ENCODE measurements at regions not wholly inside any gene's neighbourhood (a gene's known extent, or its start where the extent isn't known, plus 50 kb on each side); places are given as distances from the start of the nearest gene placed in this dataset.

- TF ChIP-seq L3MBTL2 (conservative IDR thresholded peaks at IDR 0.05) (no peak), HDGF (IDR thresholded peaks at IDR 0.05; ENCODE audit: borderline replicate concordance) (no peak), FOXM1 (IDR thresholded peaks at IDR 0.05; ENCODE audit: borderline replicate concordance) (no peak)
- ChIA-PET POLR2A (no interaction called here), CTCF (interaction anchor here (0.6 kb wide), 1 partner anchor 277 kb away, joined by 5 read pairs; no protein-coding TSS in a partner anchor)
- no peak for DNase-seq (ENCODE audit: extremely low spot score)
Observed at GRCh38 chr10:6917125-6917524, 337.0 kb upstream of the PRKCQ start.

GRCh38 chr10:6916601-6917000 is 336.5 kb upstream of the PRKCQ start:
- no peak for DNase-seq (ENCODE audit: extremely low spot score)
- ChIA-PET CTCF (interaction anchor here (0.6 kb wide), 1 partner anchor 276 kb away, joined by 5 read pairs; no protein-coding TSS in a partner anchor), POLR2A (no interaction called here)
- TF ChIP-seq L3MBTL2 (conservative IDR thresholded peaks at IDR 0.05) (no peak), LEF1 (IDR thresholded peaks at IDR 0.05; ENCODE audit: borderline replicate concordance) (no peak), ELF4 (IDR thresholded peaks at IDR 0.05) (no peak), SUZ12 (IDR thresholded peaks at IDR 0.05) (no peak), NFRKB (IDR thresholded peaks at IDR 0.05) (no peak), BHLHE40 (IDR thresholded peaks at IDR 0.05; ENCODE audit: borderline replicate concordance) (no peak), ZNF384 (IDR thresholded peaks at IDR 0.05) (no peak), FOXA1 (IDR thresholded peaks at IDR 0.05) (no peak), ARNT (IDR thresholded peaks at IDR 0.05) (no peak), FOXM1 (IDR thresholded peaks at IDR 0.05; ENCODE audit: borderline replicate concordance) (no peak), TARDBP (IDR thresholded peaks at IDR 0.05) (no peak), SP1 (IDR thresholded peaks at IDR 0.05) (no peak), CTBP1 (IDR thresholded peaks at IDR 0.05; ENCODE audit: borderline replicate concordance) (no peak), FOXK2 (IDR thresholded peaks at IDR 0.05) (no peak)

DNA sequence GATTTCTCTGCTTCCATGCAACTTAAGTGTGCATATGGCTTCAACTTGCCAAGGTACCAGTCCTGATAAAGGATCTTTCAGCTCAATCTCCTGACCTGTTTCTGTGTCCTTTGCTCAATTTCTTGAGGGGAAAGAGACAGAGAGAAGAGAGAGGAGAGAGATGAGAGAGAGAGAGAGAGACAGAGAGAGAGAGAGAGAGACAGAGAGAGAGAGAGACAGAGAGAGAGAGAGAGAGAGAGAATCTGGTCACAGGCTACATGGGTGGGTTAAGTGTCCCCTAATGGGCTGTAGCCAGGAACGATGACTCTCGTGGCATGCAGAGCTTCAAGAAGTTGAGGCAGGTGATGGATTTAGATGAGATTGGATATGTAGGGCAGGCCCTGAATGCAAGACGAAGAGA is 335.2 kb upstream of the PRKCQ start:
- POLR2A ChIA-PET: no interaction called here
- no peak for TF ChIP-seq ARNT (IDR thresholded peaks at IDR 0.05)
- TF ChIP-seq ZNF384 (IDR thresholded peaks at IDR 0.05): no peak
- TF ChIP-seq FOXK2 (IDR thresholded peaks at IDR 0.05): no peak
- no peak for TF ChIP-seq ELF4 (IDR thresholded peaks at IDR 0.05)
- no peak for TF ChIP-seq HDGF (IDR thresholded peaks at IDR 0.05; ENCODE audit: borderline replicate concordance)
- TF ChIP-seq LEF1 (IDR thresholded peaks at IDR 0.05; ENCODE audit: borderline replicate concordance): no peak
- no peak for TF ChIP-seq L3MBTL2 (conservative IDR thresholded peaks at IDR 0.05)
- no peak for TF ChIP-seq TARDBP (IDR thresholded peaks at IDR 0.05)
- no peak for TF ChIP-seq FOXA1 (IDR thresholded peaks at IDR 0.05)
- TF ChIP-seq SUZ12 (IDR thresholded peaks at IDR 0.05): no peak
- no peak for TF ChIP-seq SP1 (IDR thresholded peaks at IDR 0.05)
- no peak for TF ChIP-seq NFRKB (IDR thresholded peaks at IDR 0.05)
- TF ChIP-seq BHLHE40 (IDR thresholded peaks at IDR 0.05; ENCODE audit: borderline replicate concordance): no peak
- TF ChIP-seq, protein P1, sequence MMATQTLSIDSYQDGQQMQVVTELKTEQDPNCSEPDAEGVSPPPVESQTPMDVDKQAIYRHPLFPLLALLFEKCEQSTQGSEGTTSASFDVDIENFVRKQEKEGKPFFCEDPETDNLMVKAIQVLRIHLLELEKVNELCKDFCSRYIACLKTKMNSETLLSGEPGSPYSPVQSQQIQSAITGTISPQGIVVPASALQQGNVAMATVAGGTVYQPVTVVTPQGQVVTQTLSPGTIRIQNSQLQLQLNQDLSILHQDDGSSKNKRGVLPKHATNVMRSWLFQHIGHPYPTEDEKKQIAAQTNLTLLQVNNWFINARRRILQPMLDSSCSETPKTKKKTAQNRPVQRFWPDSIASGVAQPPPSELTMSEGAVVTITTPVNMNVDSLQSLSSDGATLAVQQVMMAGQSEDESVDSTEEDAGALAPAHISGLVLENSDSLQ (IDR thresholded peaks at IDR 0.05): no peak
- TF ChIP-seq CTBP1 (IDR thresholded peaks at IDR 0.05; ENCODE audit: borderline replicate concordance): no peak
- no peak for DNase-seq (ENCODE audit: extremely low spot score)
- CTCF ChIA-PET: interaction anchor here (0.6 kb wide), 1 partner anchor 194 kb away, joined by 3 read pairs; no protein-coding TSS in a partner anchor

- no peak for DNase-seq (ENCODE audit: extremely low spot score)
- ChIA-PET CTCF (no interaction called here), POLR2A (no interaction called here)
- no peak for TF ChIP-seq TARDBP (IDR thresholded peaks at IDR 0.05)
- no peak for TF ChIP-seq FOXA1 (IDR thresholded peaks at IDR 0.05)
- TF ChIP-seq SP1 (IDR thresholded peaks at IDR 0.05): no peak
- no peak for TF ChIP-seq ARNT (IDR thresholded peaks at IDR 0.05)
- TF ChIP-seq, protein P1 (IDR thresholded peaks at IDR 0.05): no peak
- TF ChIP-seq LEF1 (IDR thresholded peaks at IDR 0.05; ENCODE audit: borderline replicate concordance): no peak
- no peak for TF ChIP-seq FOXM1 (IDR thresholded peaks at IDR 0.05; ENCODE audit: borderline replicate concordance)
- TF ChIP-seq FOXK2 (IDR thresholded peaks at IDR 0.05): no peak
- no peak for TF ChIP-seq L3MBTL2 (conservative IDR thresholded peaks at IDR 0.05)
- no peak for TF ChIP-seq BHLHE40 (IDR thresholded peaks at IDR 0.05; ENCODE audit: borderline replicate concordance)
- no peak for TF ChIP-seq CTBP1 (IDR thresholded peaks at IDR 0.05; ENCODE audit: borderline replicate concordance)
- TF ChIP-seq HDGF (IDR thresholded peaks at IDR 0.05; ENCODE audit: borderline replicate concordance): no peak
- no peak for TF ChIP-seq NFRKB (IDR thresholded peaks at IDR 0.05)
- TF ChIP-seq SUZ12 (IDR thresholded peaks at IDR 0.05): no peak
- no peak for TF ChIP-seq ELF4 (IDR thresholded peaks at IDR 0.05)
- no peak for TF ChIP-seq ZNF384 (IDR thresholded peaks at IDR 0.05)
Observed at GRCh38 chr10:6912929-6913328, 332.9 kb upstream of the PRKCQ start.

- TF ChIP-seq, protein P1 (IDR thresholded peaks at IDR 0.05): peak; percentile 34; the same call in 1 of the 2 replicates
- no peak for TF ChIP-seq HDGF (IDR thresholded peaks at IDR 0.05; ENCODE audit: borderline replicate concordance)
- ChIA-PET POLR2A (no interaction called here), CTCF (interaction anchor here (0.6 to 0.7 kb wide), 2 partner anchors 26 to 547 kb away, joined by 3 read pairs; no protein-coding TSS in a partner anchor)
- DNase-seq (ENCODE audit: extremely low spot score): no peak
Observed at GRCh38 chr10:6912424-6912823, 332.3 kb upstream of the PRKCQ start.

DNA sequence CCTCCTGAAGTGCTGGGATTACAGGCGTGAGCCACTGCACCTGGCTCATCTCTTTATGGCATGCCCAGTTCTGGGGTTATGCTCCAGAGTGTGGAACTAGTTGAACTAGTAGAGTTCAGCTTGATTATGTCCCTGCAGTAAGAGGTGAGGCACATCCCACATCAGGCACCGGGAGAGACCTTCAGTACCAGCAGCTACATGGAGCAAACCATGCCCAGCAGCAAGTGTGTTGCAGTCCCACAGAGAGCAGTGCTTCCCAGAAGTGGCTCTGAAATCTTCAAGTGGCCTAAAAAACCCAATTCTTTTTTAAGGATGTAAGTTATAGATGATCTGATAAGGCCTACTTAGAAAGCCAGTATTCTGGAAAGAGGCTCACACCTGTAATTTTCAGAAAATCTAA is 331.9 kb upstream of the PRKCQ start:
- CTCF ChIA-PET: interaction anchor here (0.6 to 0.7 kb wide), 2 partner anchors 25 to 548 kb away, joined by 3 read pairs; no protein-coding TSS in a partner anchor

More for the DNA sequence above, 331.9 kb upstream of the PRKCQ start:
- no peak for TF ChIP-seq SUZ12 (IDR thresholded peaks at IDR 0.05)
- TF ChIP-seq BHLHE40 (IDR thresholded peaks at IDR 0.05; ENCODE audit: borderline replicate concordance): no peak
- TF ChIP-seq HDGF (IDR thresholded peaks at IDR 0.05; ENCODE audit: borderline replicate concordance): no peak
- TF ChIP-seq FOXM1 (IDR thresholded peaks at IDR 0.05; ENCODE audit: borderline replicate concordance): no peak
- no peak for TF ChIP-seq SP1 (IDR thresholded peaks at IDR 0.05)
- TF ChIP-seq, protein P1 (IDR thresholded peaks at IDR 0.05): no peak
- TF ChIP-seq FOXK2 (IDR thresholded peaks at IDR 0.05): no peak
- TF ChIP-seq NFRKB (IDR thresholded peaks at IDR 0.05): no peak
- TF ChIP-seq FOXA1 (IDR thresholded peaks at IDR 0.05): no peak
- TF ChIP-seq L3MBTL2 (conservative IDR thresholded peaks at IDR 0.05): no peak
- TF ChIP-seq TARDBP (IDR thresholded peaks at IDR 0.05): no peak
- TF ChIP-seq ELF4 (IDR thresholded peaks at IDR 0.05): no peak
- no peak for TF ChIP-seq CTBP1 (IDR thresholded peaks at IDR 0.05; ENCODE audit: borderline replicate concordance)
- TF ChIP-seq LEF1 (IDR thresholded peaks at IDR 0.05; ENCODE audit: borderline replicate concordance): no peak
- no peak for TF ChIP-seq ARNT (IDR thresholded peaks at IDR 0.05)
- POLR2A ChIA-PET: no interaction called here
- no peak for DNase-seq (ENCODE audit: extremely low spot score)

All from HEK293T (cell line).